ENCODE measurements at regions not wholly inside any gene's neighbourhood (a gene's known extent, or its start where the extent isn't known, plus 50 kb on each side); places are given as distances from the start of the nearest gene placed in this dataset.

GRCh38 chr11:32176223-32176934, 85.5 kb downstream of the RCN1 start:
- no peak overlapping the region for H3K27ac ChIP-seq
- no peaks in the 10 kb centered on the region for H3K9me3 ChIP-seq
- peak; percentile 65 to 83 for DNase-seq (ENCODE audit: low read depth in 1 of 2, low spot score in 1 of 2)
- 27% methylated on average over 8 of the region's 8 CpGs for WGBS (ENCODE audit: missing lambda C conversion rate)
- no peak for FAIRE-seq
- ChIA-PET CTCF (interaction anchor here (0.6 to 26.6 kb wide), 82 partner anchors 9 to 1613 kb away, joined by 3 to 416 read pairs (median 4); no protein-coding TSS in a partner anchor), POLR2A (no interaction called here)
- ATAC-seq, result peak; percentile 83 to 87
- H3K4me1 ChIP-seq, result no peaks in the 10 kb centered on the region
- no peak overlapping the region for H3K4me3 ChIP-seq
- H3K4me2 ChIP-seq, result no peak overlapping the region
- no peak for TF ChIP-seq MAZ (IDR thresholded peaks at IDR 0.05; ENCODE audit: borderline replicate concordance, low read depth, low read length)
- peak; percentile 93 to 94 for TF ChIP-seq RAD21 (conservative IDR thresholded peaks at IDR 0.05 in 1 of 2, IDR thresholded peaks at IDR 0.05 in 1 of 2)
- TF ChIP-seq, protein P1, sequence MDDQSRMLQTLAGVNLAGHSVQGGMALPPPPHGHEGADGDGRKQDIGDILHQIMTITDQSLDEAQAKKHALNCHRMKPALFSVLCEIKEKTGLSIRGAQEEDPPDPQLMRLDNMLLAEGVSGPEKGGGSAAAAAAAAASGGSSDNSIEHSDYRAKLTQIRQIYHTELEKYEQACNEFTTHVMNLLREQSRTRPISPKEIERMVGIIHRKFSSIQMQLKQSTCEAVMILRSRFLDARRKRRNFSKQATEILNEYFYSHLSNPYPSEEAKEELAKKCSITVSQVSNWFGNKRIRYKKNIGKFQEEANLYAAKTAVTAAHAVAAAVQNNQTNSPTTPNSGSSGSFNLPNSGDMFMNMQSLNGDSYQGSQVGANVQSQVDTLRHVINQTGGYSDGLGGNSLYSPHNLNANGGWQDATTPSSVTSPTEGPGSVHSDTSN (IDR thresholded peaks at IDR 0.05), result peak; percentile 73; the same call in 1 of the 2 replicates
- TF ChIP-seq EHMT2 (IDR thresholded peaks at IDR 0.05; ENCODE audit: low read depth), result no peak
- TF ChIP-seq, protein P2, sequence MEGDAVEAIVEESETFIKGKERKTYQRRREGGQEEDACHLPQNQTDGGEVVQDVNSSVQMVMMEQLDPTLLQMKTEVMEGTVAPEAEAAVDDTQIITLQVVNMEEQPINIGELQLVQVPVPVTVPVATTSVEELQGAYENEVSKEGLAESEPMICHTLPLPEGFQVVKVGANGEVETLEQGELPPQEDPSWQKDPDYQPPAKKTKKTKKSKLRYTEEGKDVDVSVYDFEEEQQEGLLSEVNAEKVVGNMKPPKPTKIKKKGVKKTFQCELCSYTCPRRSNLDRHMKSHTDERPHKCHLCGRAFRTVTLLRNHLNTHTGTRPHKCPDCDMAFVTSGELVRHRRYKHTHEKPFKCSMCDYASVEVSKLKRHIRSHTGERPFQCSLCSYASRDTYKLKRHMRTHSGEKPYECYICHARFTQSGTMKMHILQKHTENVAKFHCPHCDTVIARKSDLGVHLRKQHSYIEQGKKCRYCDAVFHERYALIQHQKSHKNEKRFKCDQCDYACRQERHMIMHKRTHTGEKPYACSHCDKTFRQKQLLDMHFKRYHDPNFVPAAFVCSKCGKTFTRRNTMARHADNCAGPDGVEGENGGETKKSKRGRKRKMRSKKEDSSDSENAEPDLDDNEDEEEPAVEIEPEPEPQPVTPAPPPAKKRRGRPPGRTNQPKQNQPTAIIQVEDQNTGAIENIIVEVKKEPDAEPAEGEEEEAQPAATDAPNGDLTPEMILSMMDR (IDR thresholded peaks at IDR 0.05), result peak; percentile 94
- peak; percentile 79 for TF ChIP-seq SMC3 (IDR thresholded peaks at IDR 0.05)

DNA sequence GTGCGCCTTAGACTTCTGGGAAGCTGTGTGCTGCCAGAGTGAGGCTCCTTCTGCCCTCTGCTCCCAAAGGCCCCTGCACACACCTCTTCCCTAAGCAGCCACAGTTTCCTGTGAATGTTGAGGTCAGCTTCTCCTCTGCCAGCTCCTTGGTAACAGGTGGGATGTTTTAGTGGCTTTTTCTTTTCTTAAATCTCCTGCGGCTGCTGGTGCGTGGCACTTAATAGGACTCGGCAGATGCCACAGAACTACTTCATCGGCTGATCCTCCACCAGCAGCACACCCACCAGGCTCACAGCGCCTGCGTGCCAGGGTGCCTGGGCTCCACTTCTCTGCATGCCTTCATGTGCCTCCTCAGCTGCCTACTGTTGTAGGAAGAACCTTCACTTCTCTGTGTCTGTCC, 87.8 kb downstream of the RCN1 start:
- POLR2A ChIA-PET, result no interaction called here

More for the DNA sequence above, 87.8 kb downstream of the RCN1 start:
- CTCF ChIA-PET, result interaction anchor here (1.0 to 26.6 kb wide), 5 partner anchors 9 to 127 kb away, joined by 3 to 416 read pairs (median 6); no protein-coding TSS in a partner anchor
- Histone ChIP-seq H3K9me3 (no peaks in the 10 kb centered on the region), H3K4me3 (no peak overlapping the region), H3K27ac (no peak overlapping the region), H3K4me2 (no peak overlapping the region), H3K4me1 (no peaks in the 10 kb centered on the region)
- 61% methylated on average over 7 of the region's 7 CpGs for WGBS (ENCODE audit: missing lambda C conversion rate)
- no peak for ATAC-seq
- TF ChIP-seq, protein P3, sequence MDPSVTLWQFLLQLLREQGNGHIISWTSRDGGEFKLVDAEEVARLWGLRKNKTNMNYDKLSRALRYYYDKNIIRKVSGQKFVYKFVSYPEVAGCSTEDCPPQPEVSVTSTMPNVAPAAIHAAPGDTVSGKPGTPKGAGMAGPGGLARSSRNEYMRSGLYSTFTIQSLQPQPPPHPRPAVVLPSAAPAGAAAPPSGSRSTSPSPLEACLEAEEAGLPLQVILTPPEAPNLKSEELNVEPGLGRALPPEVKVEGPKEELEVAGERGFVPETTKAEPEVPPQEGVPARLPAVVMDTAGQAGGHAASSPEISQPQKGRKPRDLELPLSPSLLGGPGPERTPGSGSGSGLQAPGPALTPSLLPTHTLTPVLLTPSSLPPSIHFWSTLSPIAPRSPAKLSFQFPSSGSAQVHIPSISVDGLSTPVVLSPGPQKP (IDR thresholded peaks at IDR 0.05; ENCODE audit: low read depth, low read length), result no peak
- TF ChIP-seq RNF2 (IDR thresholded peaks at IDR 0.05; ENCODE audit: borderline replicate concordance, low read depth) (no peak), MAFK (IDR thresholded peaks at IDR 0.05; ENCODE audit: partially characterized antibody) (no peak), ZC3H11A (IDR thresholded peaks at IDR 0.05) (no peak), ZSCAN20 (CRISPR knock-in tag; IDR thresholded peaks at IDR 0.05) (no peak), TFCP2L1 (CRISPR knock-in tag; IDR thresholded peaks at IDR 0.05) (no peak), GATA3 (IDR thresholded peaks at IDR 0.05; ENCODE audit: borderline replicate concordance) (no peak), ESRRA (IDR thresholded peaks at IDR 0.05; ENCODE audit: borderline replicate concordance, low read length) (no peak), FOSL2 (IDR thresholded peaks at IDR 0.05) (no peak), FOSL2 (CRISPR knock-in tag; IDR thresholded peaks at IDR 0.05) (no peak), EHMT2 (IDR thresholded peaks at IDR 0.05; ENCODE audit: low read depth) (no peak), MAZ (IDR thresholded peaks at IDR 0.05; ENCODE audit: borderline replicate concordance, low read depth, low read length) (no peak), PHF8 (IDR thresholded peaks at IDR 0.05; ENCODE audit: borderline replicate concordance, low read depth) (no peak), JUNB (IDR thresholded peaks at IDR 0.05) (no peak)
- TF ChIP-seq, protein P2 (IDR thresholded peaks at IDR 0.05), result no peak
- DNase-seq (ENCODE audit: low read depth in 1 of 2, low spot score in 1 of 2), result no peak
- FAIRE-seq, result no peak

Measured in A549 (cell line).